ENCODE measurements at regions not wholly inside any gene's neighbourhood (a gene's known extent, or its start where the extent isn't known, plus 50 kb on each side); places are given as distances from the start of the nearest gene placed in this dataset.

DNA sequence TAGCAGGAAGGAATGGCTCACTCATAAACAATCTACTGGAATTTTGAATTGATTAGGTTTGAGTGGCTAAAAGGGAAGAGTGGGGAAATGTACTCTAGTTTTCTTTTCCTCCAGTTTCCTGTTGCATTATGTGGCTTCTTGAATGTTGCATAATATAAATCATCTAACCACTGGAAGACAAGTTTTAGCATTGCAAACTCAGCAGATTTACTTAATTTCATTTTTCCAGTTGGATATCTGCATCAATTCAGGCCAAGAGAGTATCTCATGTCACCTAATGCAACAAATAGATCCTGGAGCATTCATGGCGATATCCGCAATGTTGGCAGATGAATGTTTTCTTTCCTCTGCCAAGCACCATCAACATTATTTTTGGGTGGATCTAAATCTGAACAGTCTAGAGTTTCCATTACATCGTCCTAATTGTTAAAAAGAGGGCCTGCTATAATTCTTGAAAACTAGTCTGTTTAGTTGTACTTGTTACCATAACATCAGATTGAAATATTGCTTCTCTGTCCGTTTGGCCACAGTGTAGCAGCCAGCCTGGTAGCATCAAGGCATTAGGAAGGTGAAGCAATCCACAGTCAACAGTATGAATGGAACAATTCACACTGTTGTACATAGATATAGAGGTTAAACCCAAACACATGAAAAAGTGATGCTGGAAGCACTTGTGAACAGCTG is 544.2 kb downstream of the ETNK1 start:
- Histone ChIP-seq H3K79me2 (replicated peaks; ENCODE audit: insufficient read depth) (no peaks in the 10 kb centered on the region), H3F3A (replicated peaks; ENCODE audit: low read depth) (no peaks in the 10 kb centered on the region), H3K4me1 (ENCODE audit: insufficient read depth) (no peaks in the 10 kb centered on the region), H2AFZ (no peak overlapping the region), H3K4me3 (no peak overlapping the region), H3K27ac (ENCODE audit: low read depth) (no peak overlapping the region), H4K20me1 (replicated peaks; ENCODE audit: insufficient read depth) (no peaks in the 10 kb centered on the region), H3K4me2 (no peak overlapping the region), H3K9me2 (ENCODE audit: insufficient read depth) (peaks cover 8% of the 10 kb centered on the region), H3K27me3 (ENCODE audit: insufficient read depth) (no peaks in the 10 kb centered on the region), H3K36me3 (ENCODE audit: insufficient read depth) (no peaks in the 10 kb centered on the region)
- DNase-seq (ENCODE audit: low spot score), result no peak
- TF ChIP-seq JUNB (IDR thresholded peaks at IDR 0.05; ENCODE audit: unreplicated experiment), result no peak
- no peak for TF ChIP-seq STAT1 (IDR thresholded peaks at IDR 0.05; ENCODE audit: unreplicated experiment)
- TF ChIP-seq, protein P1, sequence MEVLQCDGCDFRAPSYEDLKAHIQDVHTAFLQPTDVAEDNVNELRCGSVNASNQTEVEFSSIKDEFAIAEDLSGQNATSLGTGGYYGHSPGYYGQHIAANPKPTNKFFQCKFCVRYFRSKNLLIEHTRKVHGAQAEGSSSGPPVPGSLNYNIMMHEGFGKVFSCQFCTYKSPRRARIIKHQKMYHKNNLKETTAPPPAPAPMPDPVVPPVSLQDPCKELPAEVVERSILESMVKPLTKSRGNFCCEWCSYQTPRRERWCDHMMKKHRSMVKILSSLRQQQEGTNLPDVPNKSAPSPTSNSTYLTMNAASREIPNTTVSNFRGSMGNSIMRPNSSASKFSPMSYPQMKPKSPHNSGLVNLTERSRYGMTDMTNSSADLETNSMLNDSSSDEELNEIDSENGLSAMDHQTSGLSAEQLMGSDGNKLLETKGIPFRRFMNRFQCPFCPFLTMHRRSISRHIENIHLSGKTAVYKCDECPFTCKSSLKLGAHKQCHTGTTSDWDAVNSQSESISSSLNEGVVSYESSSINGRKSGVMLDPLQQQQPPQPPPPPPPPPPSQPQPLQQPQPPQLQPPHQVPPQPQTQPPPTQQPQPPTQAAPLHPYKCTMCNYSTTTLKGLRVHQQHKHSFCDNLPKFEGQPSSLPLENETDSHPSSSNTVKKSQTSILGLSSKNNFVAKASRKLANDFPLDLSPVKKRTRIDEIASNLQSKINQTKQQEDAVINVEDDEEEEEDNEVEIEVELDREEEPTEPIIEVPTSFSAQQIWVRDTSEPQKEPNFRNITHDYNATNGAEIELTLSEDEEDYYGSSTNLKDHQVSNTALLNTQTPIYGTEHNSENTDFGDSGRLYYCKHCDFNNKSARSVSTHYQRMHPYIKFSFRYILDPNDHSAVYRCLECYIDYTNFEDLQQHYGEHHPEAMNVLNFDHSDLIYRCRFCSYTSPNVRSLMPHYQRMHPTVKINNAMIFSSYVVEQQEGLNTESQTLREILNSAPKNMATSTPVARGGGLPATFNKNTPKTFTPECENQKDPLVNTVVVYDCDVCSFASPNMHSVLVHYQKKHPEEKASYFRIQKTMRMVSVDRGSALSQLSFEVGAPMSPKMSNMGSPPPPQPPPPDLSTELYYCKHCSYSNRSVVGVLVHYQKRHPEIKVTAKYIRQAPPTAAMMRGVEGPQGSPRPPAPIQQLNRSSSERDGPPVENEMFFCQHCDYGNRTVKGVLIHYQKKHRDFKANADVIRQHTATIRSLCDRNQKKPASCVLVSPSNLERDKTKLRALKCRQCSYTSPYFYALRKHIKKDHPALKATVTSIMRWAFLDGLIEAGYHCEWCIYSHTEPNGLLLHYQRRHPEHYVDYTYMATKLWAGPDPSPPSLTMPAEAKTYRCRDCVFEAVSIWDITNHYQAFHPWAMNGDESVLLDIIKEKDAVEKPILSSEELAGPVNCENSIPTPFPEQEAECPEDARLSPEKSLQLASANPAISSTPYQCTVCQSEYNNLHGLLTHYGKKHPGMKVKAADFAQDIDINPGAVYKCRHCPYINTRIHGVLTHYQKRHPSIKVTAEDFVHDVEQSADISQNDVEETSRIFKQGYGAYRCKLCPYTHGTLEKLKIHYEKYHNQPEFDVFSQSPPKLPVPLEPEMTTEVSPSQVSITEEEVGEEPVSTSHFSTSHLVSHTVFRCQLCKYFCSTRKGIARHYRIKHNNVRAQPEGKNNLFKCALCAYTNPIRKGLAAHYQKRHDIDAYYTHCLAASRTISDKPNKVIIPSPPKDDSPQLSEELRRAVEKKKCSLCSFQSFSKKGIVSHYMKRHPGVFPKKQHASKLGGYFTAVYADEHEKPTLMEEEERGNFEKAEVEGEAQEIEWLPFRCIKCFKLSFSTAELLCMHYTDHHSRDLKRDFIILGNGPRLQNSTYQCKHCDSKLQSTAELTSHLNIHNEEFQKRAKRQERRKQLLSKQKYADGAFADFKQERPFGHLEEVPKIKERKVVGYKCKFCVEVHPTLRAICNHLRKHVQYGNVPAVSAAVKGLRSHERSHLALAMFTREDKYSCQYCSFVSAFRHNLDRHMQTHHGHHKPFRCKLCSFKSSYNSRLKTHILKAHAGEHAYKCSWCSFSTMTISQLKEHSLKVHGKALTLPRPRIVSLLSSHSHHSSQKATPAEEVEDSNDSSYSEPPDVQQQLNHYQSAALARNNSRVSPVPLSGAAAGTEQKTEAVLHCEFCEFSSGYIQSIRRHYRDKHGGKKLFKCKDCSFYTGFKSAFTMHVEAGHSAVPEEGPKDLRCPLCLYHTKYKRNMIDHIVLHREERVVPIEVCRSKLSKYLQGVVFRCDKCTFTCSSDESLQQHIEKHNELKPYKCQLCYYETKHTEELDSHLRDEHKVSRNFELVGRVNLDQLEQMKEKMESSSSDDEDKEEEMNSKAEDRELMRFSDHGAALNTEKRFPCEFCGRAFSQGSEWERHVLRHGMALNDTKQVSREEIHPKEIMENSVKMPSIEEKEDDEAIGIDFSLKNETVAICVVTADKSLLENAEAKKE (CRISPR knock-in tag; IDR thresholded peaks at IDR 0.05), result no peak
- no peak for TF ChIP-seq NANOG (IDR thresholded peaks at IDR 0.05; ENCODE audit: borderline replicate concordance)
- TF ChIP-seq, protein P2, sequence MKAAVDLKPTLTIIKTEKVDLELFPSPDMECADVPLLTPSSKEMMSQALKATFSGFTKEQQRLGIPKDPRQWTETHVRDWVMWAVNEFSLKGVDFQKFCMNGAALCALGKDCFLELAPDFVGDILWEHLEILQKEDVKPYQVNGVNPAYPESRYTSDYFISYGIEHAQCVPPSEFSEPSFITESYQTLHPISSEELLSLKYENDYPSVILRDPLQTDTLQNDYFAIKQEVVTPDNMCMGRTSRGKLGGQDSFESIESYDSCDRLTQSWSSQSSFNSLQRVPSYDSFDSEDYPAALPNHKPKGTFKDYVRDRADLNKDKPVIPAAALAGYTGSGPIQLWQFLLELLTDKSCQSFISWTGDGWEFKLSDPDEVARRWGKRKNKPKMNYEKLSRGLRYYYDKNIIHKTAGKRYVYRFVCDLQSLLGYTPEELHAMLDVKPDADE (IDR thresholded peaks at IDR 0.05), result no peak
- TF ChIP-seq, protein P3, sequence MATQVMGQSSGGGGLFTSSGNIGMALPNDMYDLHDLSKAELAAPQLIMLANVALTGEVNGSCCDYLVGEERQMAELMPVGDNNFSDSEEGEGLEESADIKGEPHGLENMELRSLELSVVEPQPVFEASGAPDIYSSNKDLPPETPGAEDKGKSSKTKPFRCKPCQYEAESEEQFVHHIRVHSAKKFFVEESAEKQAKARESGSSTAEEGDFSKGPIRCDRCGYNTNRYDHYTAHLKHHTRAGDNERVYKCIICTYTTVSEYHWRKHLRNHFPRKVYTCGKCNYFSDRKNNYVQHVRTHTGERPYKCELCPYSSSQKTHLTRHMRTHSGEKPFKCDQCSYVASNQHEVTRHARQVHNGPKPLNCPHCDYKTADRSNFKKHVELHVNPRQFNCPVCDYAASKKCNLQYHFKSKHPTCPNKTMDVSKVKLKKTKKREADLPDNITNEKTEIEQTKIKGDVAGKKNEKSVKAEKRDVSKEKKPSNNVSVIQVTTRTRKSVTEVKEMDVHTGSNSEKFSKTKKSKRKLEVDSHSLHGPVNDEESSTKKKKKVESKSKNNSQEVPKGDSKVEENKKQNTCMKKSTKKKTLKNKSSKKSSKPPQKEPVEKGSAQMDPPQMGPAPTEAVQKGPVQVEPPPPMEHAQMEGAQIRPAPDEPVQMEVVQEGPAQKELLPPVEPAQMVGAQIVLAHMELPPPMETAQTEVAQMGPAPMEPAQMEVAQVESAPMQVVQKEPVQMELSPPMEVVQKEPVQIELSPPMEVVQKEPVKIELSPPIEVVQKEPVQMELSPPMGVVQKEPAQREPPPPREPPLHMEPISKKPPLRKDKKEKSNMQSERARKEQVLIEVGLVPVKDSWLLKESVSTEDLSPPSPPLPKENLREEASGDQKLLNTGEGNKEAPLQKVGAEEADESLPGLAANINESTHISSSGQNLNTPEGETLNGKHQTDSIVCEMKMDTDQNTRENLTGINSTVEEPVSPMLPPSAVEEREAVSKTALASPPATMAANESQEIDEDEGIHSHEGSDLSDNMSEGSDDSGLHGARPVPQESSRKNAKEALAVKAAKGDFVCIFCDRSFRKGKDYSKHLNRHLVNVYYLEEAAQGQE (IDR thresholded peaks at IDR 0.05; ENCODE audit: unreplicated experiment), result no peak
- TF ChIP-seq CREB1 (CRISPR knock-in tag; IDR thresholded peaks at IDR 0.05; ENCODE audit: low read depth), result no peak
- no peak for TF ChIP-seq ZNF114 (CRISPR knock-in tag; IDR thresholded peaks at IDR 0.05)
- TF ChIP-seq POLR2AphosphoS5 (IDR thresholded peaks at IDR 0.05; ENCODE audit: low read depth), result no peak
- TF ChIP-seq EZH2phosphoT487 (IDR thresholded peaks at IDR 0.05; ENCODE audit: unreplicated experiment), result no peak
- no peak for TF ChIP-seq ZNF331 (CRISPR knock-in tag; IDR thresholded peaks at IDR 0.05; ENCODE audit: low read depth)
- TF ChIP-seq, protein P4, sequence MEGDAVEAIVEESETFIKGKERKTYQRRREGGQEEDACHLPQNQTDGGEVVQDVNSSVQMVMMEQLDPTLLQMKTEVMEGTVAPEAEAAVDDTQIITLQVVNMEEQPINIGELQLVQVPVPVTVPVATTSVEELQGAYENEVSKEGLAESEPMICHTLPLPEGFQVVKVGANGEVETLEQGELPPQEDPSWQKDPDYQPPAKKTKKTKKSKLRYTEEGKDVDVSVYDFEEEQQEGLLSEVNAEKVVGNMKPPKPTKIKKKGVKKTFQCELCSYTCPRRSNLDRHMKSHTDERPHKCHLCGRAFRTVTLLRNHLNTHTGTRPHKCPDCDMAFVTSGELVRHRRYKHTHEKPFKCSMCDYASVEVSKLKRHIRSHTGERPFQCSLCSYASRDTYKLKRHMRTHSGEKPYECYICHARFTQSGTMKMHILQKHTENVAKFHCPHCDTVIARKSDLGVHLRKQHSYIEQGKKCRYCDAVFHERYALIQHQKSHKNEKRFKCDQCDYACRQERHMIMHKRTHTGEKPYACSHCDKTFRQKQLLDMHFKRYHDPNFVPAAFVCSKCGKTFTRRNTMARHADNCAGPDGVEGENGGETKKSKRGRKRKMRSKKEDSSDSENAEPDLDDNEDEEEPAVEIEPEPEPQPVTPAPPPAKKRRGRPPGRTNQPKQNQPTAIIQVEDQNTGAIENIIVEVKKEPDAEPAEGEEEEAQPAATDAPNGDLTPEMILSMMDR (conservative IDR thresholded peaks at IDR 0.05; ENCODE audit: low read depth in 2 of 2), result no peak
- TF ChIP-seq EZH2 (IDR thresholded peaks at IDR 0.05; ENCODE audit: low read depth, unreplicated experiment), result no peak
- no peak overlapping the region for H3K4me3 Mint-ChIP-seq
- no peaks in the 10 kb centered on the region for H3K27me3 Mint-ChIP-seq (ENCODE audit: insufficient read depth, low read depth, poor library complexity)
- ATAC-seq, result no peak
- H3K9me3 Mint-ChIP-seq, result peaks cover 6% of the 10 kb centered on the region; the same call in 2 of the 3 replicates
- peaks cover 3% of the 10 kb centered on the region; the same call in 1 of the 3 replicates for H3K36me3 Mint-ChIP-seq (ENCODE audit: low read depth)
- no peak overlapping the region for H3K27ac Mint-ChIP-seq
- H3K4me1 Mint-ChIP-seq, result no peaks in the 10 kb centered on the region

All from GM23338 (cell line).